K562 (cell line): ENCODE measurements at regions not wholly inside any gene's neighbourhood (a gene's known extent, or its start where the extent isn't known, plus 50 kb on each side); places are given as distances from the start of the nearest gene placed in this dataset.

Experiments
- ATAC-seq: fragments of 200-7000 bp; cut with Tn5 transposase; 3 replicates; pipeline ENCODE4 v1.9.1; 2020; ENCODE audit warnings: moderate library complexity
- BruUV-seq: library from RNA; stranded (reverse); fragments of 400-500 nt; replicated peaks from 2 replicates; lab custom pipeline; 2021; lab: Mats Ljungman, UMichigan
- CTCF ChIA-PET: fragments of 300-600 bp; formaldehyde crosslinking; extraction: SDS; loops from one replicate; lab custom pipeline; 2021; ENCODE audit warnings: low intra/inter-chr PET ratio; lab: Yijun Ruan, JAX
- POLR2A ChIA-PET: fragments of 300-600, 350-650 bp; sonication (Branson Sonifier 250); formaldehyde crosslinking; extraction: SDS; loops from one replicate; lab custom pipeline; 2021; ENCODE audit warnings: antibody characterized with exemption, inconsistent platforms; lab: Yijun Ruan, JAX
- DNase-seq, 4 experiments: peaks; one replicate each; pipeline versions ENCODE4 v3.0.0 to v3.0.0-alpha.2; 2011 to 2018; ENCODE audit warnings: low spot score in 3 of 4, mixed read lengths in 3 of 4; ENCODE audit errors: extremely low read depth in 1 of 4
- FAIRE-seq: peaks from 2 replicates; lab custom pipeline; 2011; peaks lifted over from hg19 to GRCh38; lab: Jason Lieb, UNC
- H2AFZ ChIP-seq: 2 replicates; pipeline ENCODE4 v1.6.0; 2011; ENCODE audit warnings: low read depth, low read length, control low read depth, inconsistent platforms
- H3K27ac ChIP-seq: fragments of 200-600 bp; 3 replicates; pipeline ENCODE4 v1.8.0; 2011; ENCODE audit warnings: low read depth, mild to moderate bottlenecking, control low read depth, inconsistent platforms, low read length, moderate library complexity, mixed read lengths; ENCODE audit errors: extremely low read depth
- H3K27me3 ChIP-seq, 2 experiments: fragments of 300-600 bp in 1 of 2; 2 replicates in 1 of 2; 3 replicates in 1 of 2; pipeline versions ENCODE4 v1.6.0 to v1.8.0; 2011; ENCODE audit warnings: inconsistent platforms in 2 of 2, low read length in 2 of 2, mild to moderate bottlenecking in 1 of 2, mixed read lengths in 1 of 2, moderate library complexity in 1 of 2; ENCODE audit not compliant: control insufficient read depth in 2 of 2, insufficient read depth in 2 of 2
- H3K36me3 ChIP-seq: fragments of 300-600 bp; 3 replicates; pipeline ENCODE4 v1.8.0; 2011; ENCODE audit warnings: mild to moderate bottlenecking, low read length, inconsistent platforms; ENCODE audit not compliant: control insufficient read depth, insufficient read depth
- H3K4me1 ChIP-seq, 2 experiments: fragments of 200-600 bp in 1 of 2; replicated peaks in 1 of 2; 2 replicates in 1 of 2; 3 replicates in 1 of 2; pipeline versions ENCODE4 v1.5.1 to v1.8.0; 2011; ENCODE audit warnings: inconsistent platforms in 2 of 2, low read length in 2 of 2, mild to moderate bottlenecking in 1 of 2, mixed read lengths in 1 of 2, moderate library complexity in 1 of 2; ENCODE audit not compliant: control insufficient read depth in 2 of 2, insufficient read depth in 2 of 2
- H3K4me2 ChIP-seq: 2 replicates; pipeline ENCODE4 v1.6.1; 2011; ENCODE audit warnings: low read length, control low read depth, inconsistent platforms, mixed read lengths; ENCODE audit not compliant: insufficient read depth
- H3K4me3 ChIP-seq: fragments of 200-600 bp; sonication (generic), shearing (Covaris generic); 2 replicates; pipeline ENCODE4 v1.5.1; 2016; ENCODE audit warnings: control low read depth, inconsistent platforms
- H3K79me2 ChIP-seq: fragments of 200-600 bp; 3 replicates; pipeline ENCODE4 v1.8.0; 2011; ENCODE audit warnings: low read length, inconsistent platforms; ENCODE audit not compliant: control insufficient read depth, insufficient read depth
- H3K9ac ChIP-seq, 2 experiments: 2 replicates each; pipeline versions ENCODE4 v1.6.0 to v1.6.1; 2011; ENCODE audit warnings: low read depth in 2 of 2, low read length in 2 of 2, control low read depth in 1 of 2, inconsistent platforms in 1 of 2, mild to moderate bottlenecking in 1 of 2, mixed read lengths in 1 of 2; ENCODE audit not compliant: insufficient read depth in 1 of 2
- H3K9me1 ChIP-seq: one replicate; pipeline ENCODE4 v1.6.0; 2011; ENCODE audit warnings: inconsistent platforms, mild to moderate bottlenecking, low read length, moderate library complexity; ENCODE audit not compliant: control insufficient read depth, insufficient read depth
- H3K9me3 ChIP-seq: replicated peaks from 2 replicates; pipeline ENCODE4 v1.5.1; 2011; ENCODE audit warnings: low read depth, low read length, inconsistent platforms; ENCODE audit not compliant: control insufficient read depth, insufficient read depth
- H4K20me1 ChIP-seq: replicated peaks from 2 replicates; pipeline ENCODE4 v1.6.1; 2011; ENCODE audit warnings: low read length, inconsistent platforms, mixed read lengths; ENCODE audit not compliant: control insufficient read depth, insufficient read depth
- CBFB ChIP-seq: sonication (generic); formaldehyde crosslinking; IDR thresholded peaks from 2 replicates; pipeline ENCODE4 v1.4.0; 2020; ENCODE audit warnings: mild to moderate bottlenecking, missing genetic modification reagents
- GTF2A2 ChIP-seq: IDR thresholded peaks from 2 replicates; pipeline ENCODE4 v1.6.1; 2016; ENCODE audit warnings: mild to moderate bottlenecking, missing genetic modification characterization, missing compliant biosample characterization
- PHB2 ChIP-seq: fragments of 450-650 bp; IDR thresholded peaks from 2 replicates; pipeline ENCODE4 v1.6.1; 2017; ENCODE audit warnings: low read depth
- SNIP1 ChIP-seq: fragments of 450-650 bp; IDR thresholded peaks from 2 replicates; pipeline ENCODE4 v1.7.1; 2017; ENCODE audit warnings: low read depth, mild to moderate bottlenecking
- ZNF766 ChIP-seq: fragments of 200-800 bp; sonication (Bioruptor generic); conservative IDR thresholded peaks from 2 replicates; pipeline ENCODE4 v1.6.1; 2016; ENCODE audit warnings: missing genetic modification characterization, missing compliant biosample characterization
- in situ Hi-C: fragments of 300-500 bp; cut with MboI; formaldehyde crosslinking; loops from 4 replicates; pipeline ENCODE4 v1.15.0; 2018; ENCODE audit warnings: inconsistent platforms, mixed read lengths
- intact Hi-C: fragments of 100-400 bp; cut with micrococcal nuclease; formaldehyde crosslinking; loops from 2 replicates; pipeline ENCODE4 v1.14.2; 2022
- TF ChIP-seq, protein P1 (sequence below): fragments of 450-650 bp; IDR thresholded peaks from 2 replicates; pipeline ENCODE4 v1.6.1; 2017; ENCODE audit warnings: mild to moderate bottlenecking, moderate library complexity
- TF ChIP-seq, protein P2 (sequence below), 2 experiments: IDR thresholded peaks in 1 of 2; conservative IDR thresholded peaks in 1 of 2; 2 replicates each; pipeline ENCODE4 v1.6.1; 2016; ENCODE audit warnings: low read depth in 2 of 2, mild to moderate bottlenecking in 1 of 2, missing compliant biosample characterization in 1 of 2, missing genetic modification characterization in 1 of 2, moderate library complexity in 1 of 2

DNA sequence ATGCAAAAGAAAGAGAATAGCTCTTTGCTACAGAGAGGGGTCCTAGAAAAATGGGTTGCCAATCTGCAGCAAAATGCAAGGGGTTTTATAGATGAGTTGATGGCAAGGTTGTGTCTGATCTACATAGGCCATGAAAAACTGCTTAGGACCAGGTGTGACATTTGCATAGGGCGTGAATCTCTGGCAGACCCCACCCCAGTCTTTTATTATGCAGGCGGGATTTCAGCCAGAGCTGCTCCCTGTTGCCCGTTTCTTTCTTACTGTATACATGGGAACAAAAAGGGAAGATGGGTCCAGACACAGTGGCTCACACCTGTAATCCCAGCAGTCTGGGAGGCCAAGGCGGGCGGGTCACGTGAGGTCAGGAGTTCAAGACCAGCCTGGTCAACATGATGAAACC, 286.4 kb upstream of the LRRTM4 start (continued):
- TF ChIP-seq GTF2A2 (tag): no peak
- no peak for TF ChIP-seq SNIP1
- no peak for TF ChIP-seq PHB2
- no peak for TF ChIP-seq CBFB (CRISPR knock-in tag)
- TF ChIP-seq, protein P1, sequence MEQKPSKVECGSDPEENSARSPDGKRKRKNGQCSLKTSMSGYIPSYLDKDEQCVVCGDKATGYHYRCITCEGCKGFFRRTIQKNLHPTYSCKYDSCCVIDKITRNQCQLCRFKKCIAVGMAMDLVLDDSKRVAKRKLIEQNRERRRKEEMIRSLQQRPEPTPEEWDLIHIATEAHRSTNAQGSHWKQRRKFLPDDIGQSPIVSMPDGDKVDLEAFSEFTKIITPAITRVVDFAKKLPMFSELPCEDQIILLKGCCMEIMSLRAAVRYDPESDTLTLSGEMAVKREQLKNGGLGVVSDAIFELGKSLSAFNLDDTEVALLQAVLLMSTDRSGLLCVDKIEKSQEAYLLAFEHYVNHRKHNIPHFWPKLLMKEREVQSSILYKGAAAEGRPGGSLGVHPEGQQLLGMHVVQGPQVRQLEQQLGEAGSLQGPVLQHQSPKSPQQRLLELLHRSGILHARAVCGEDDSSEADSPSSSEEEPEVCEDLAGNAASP: no peak
- TF ChIP-seq ZNF766 (CRISPR knock-in tag): no peak

DNA sequence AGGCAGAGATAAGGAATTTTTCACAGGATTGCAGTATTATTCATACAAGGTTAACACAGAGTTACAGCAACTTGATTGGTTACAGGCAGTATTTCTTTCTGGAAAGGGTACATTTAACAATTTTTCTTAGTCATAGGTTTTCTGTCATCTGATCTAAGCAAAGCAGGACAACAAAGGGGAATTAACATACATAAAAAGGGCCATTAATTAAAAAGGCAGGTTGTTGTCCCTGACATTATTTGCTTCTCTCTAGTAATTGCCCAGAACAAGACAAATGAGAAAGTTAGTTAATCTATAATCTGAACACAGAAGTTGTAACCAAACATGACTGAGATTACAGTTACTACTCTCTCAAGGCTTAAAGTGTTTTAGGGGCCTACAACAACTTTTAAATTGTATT, 291.4 kb upstream of the LRRTM4 start:
- TF ChIP-seq, protein P2, sequence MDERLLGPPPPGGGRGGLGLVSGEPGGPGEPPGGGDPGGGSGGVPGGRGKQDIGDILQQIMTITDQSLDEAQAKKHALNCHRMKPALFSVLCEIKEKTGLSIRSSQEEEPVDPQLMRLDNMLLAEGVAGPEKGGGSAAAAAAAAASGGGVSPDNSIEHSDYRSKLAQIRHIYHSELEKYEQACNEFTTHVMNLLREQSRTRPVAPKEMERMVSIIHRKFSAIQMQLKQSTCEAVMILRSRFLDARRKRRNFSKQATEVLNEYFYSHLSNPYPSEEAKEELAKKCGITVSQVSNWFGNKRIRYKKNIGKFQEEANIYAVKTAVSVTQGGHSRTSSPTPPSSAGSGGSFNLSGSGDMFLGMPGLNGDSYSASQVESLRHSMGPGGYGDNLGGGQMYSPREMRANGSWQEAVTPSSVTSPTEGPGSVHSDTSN (CRISPR knock-in tag; IDR thresholded peaks at IDR 0.05; ENCODE audit: low read depth): no peak
- TF ChIP-seq, protein P2 (tag; conservative IDR thresholded peaks at IDR 0.05; ENCODE audit: low read depth): no peak
- Histone ChIP-seq H3K9ac (no peak overlapping the region), H3K4me2 (no peak overlapping the region), H3K27me3 (no peaks in the 10 kb centered on the region), H3K79me2 (no peaks in the 10 kb centered on the region), H3K9me1 (no peaks in the 10 kb centered on the region), H3K9me3 (no peaks in the 10 kb centered on the region), H3K4me3 (no peak overlapping the region), H3K27ac (no peak overlapping the region), H3K4me1 (no peaks in the 10 kb centered on the region), H3K36me3 (no peaks in the 10 kb centered on the region), H4K20me1 (no peaks in the 10 kb centered on the region), H2AFZ (no peak overlapping the region)
- DNase-seq (no peak), ATAC-seq (no peak), FAIRE-seq (no peak)
- intact Hi-C loops (no loop called here), in situ Hi-C loops (no loop called here)
- no TSS peak for BruUV-seq
- ChIA-PET CTCF (no interaction called here), POLR2A (no interaction called here)
